HCT116 (cell line): ENCODE measurements at regions not wholly inside any gene's neighbourhood (a gene's known extent, or its start where the extent isn't known, plus 50 kb on each side); places are given as distances from the start of the nearest gene placed in this dataset.

Source experiments
- ATAC-seq: fragments of 200-7000 bp; cut with Tn5 transposase; 2 replicates; pipeline ENCODE4 v1.9.1; 2020; ENCODE audit warnings: mild to moderate bottlenecking, moderate library complexity
- BruUV-seq: library from RNA; stranded (reverse); fragments of 400-500 nt; replicated peaks from 2 replicates; lab custom pipeline; 2021; lab: Mats Ljungman, UMichigan
- CTCF ChIA-PET: fragments of 300-600 bp; sonication (Branson Sonifier 250); formaldehyde crosslinking; loops from one replicate; lab custom pipeline; 2021; ENCODE audit warnings: antibody characterized with exemption; lab: Charles Lee
- POLR2A ChIA-PET: fragments of 300-600, 350-600 bp; sonication (Branson Sonifier 250); formaldehyde crosslinking; loops from one replicate; lab custom pipeline; 2021; ENCODE audit warnings: antibody characterized with exemption; lab: Charles Lee
- RAD21 ChIA-PET, 2 experiments: fragments of 300-600 bp; sonication (Branson Sonifier 250); formaldehyde crosslinking; loops; one replicate each; lab custom pipeline; 2023; ENCODE audit warnings: low total read pairs in 2 of 2; ENCODE audit not compliant: uncharacterized antibody in 2 of 2, unreplicated experiment in 2 of 2, low non-redundant PET in 1 of 2; lab: Charles Lee
- DNase-seq: peaks from one replicate; pipeline ENCODE4 v3.0.0-alpha.2; 2010; ENCODE audit warnings: low read depth, low spot score
- H2AFZ ChIP-seq: fragments of 200-600 bp; shearing (Covaris generic), sonication (generic); 2 replicates; pipeline ENCODE4 v1.6.1; 2017; ENCODE audit warnings: low read depth, mixed run types, mixed read lengths, antibody characterized with exemption, low read length; ENCODE audit not compliant: poor library complexity, severe bottlenecking
- H3K27ac ChIP-seq: 2 replicates; pipeline ENCODE4 v1.5.1; 2012; ENCODE audit warnings: low read depth, low read length
- H3K27me3 ChIP-seq: fragments of 200-600 bp; sonication (generic); 2 replicates; pipeline ENCODE4 v1.6.1; 2016; ENCODE audit warnings: mixed run types, low read length, mixed read lengths; ENCODE audit not compliant: insufficient read depth
- H3K36me3 ChIP-seq, 2 experiments: fragments of 200-500 bp in 1 of 2; fragments of 200-600 bp in 1 of 2; sonication (Bioruptor generic) in 1 of 2; sonication (generic) in 1 of 2; 2 replicates each; pipeline versions ENCODE4 v1.5.1 to v1.6.1; 2014 to 2016; ENCODE audit warnings: low read length in 2 of 2, inconsistent platforms in 1 of 2, mixed read lengths in 1 of 2, mixed run types in 1 of 2; ENCODE audit not compliant: insufficient read depth in 2 of 2, control insufficient read depth in 1 of 2
- H3K4me1 ChIP-seq, 2 experiments: fragments of 200-600 bp in 1 of 2; sonication (generic) in 1 of 2; 2 replicates each; pipeline versions ENCODE4 v1.5.1 to v1.6.1; 2012 to 2017; ENCODE audit warnings: low read length in 2 of 2, inconsistent platforms in 1 of 2, mild to moderate bottlenecking in 1 of 2, mixed read lengths in 1 of 2, mixed run types in 1 of 2, moderate library complexity in 1 of 2; ENCODE audit not compliant: insufficient read depth in 2 of 2, control insufficient read depth in 1 of 2
- H3K4me2 ChIP-seq: fragments of 200-600 bp; sonication (generic); 2 replicates; pipeline ENCODE4 v1.6.1; 2017; ENCODE audit warnings: mixed run types, low read length, mixed read lengths
- H3K4me3 ChIP-seq, 2 experiments: fragments of 200-600 bp in 1 of 2; sonication (generic) in 1 of 2; replicated peaks in 1 of 2; 2 replicates each; pipeline ENCODE4 v1.5.1; 2011 to 2016; ENCODE audit warnings: low read length in 2 of 2, control low read depth in 1 of 2, low read depth in 1 of 2, mild to moderate bottlenecking in 1 of 2, mixed read lengths in 1 of 2, mixed run types in 1 of 2
- H3K79me2 ChIP-seq: fragments of 200-600 bp; sonication (generic); 2 replicates; pipeline ENCODE4 v1.6.1; 2017; ENCODE audit warnings: mild to moderate bottlenecking, mixed run types, low read length, moderate library complexity, mixed read lengths; ENCODE audit not compliant: insufficient read depth
- H3K9ac ChIP-seq: fragments of 200-600 bp; sonication (generic); 2 replicates; pipeline ENCODE4 v1.6.1; 2016; ENCODE audit warnings: low read length, mixed read lengths
- H3K9me2 ChIP-seq: fragments of 200-600 bp; sonication (generic), shearing (Covaris generic); 2 replicates; pipeline ENCODE4 v1.6.1; 2017; ENCODE audit warnings: mixed run types, mild to moderate bottlenecking, moderate library complexity; ENCODE audit not compliant: insufficient read depth
- H3K9me3 ChIP-seq, 2 experiments: fragments of 200-500 bp in 1 of 2; fragments of 200-600 bp in 1 of 2; sonication (Bioruptor generic) in 1 of 2; sonication (generic) in 1 of 2; 2 replicates each; pipeline ENCODE4 v1.6.1; 2014 to 2017; ENCODE audit warnings: low read length in 2 of 2, mixed read lengths in 2 of 2, inconsistent platforms in 1 of 2, low read depth in 1 of 2, mild to moderate bottlenecking in 1 of 2, mixed run types in 1 of 2, moderate library complexity in 1 of 2; ENCODE audit not compliant: control insufficient read depth in 1 of 2, insufficient read depth in 1 of 2
- H4K20me1 ChIP-seq: fragments of 200-600 bp; sonication (generic), shearing (Covaris generic); 2 replicates; pipeline ENCODE4 v1.6.1; 2017; ENCODE audit warnings: mixed run types, mild to moderate bottlenecking, moderate library complexity; ENCODE audit not compliant: insufficient read depth
- CEBPB ChIP-seq: IDR thresholded peaks from 2 replicates; pipeline ENCODE4 v1.6.1; 2012; ENCODE audit warnings: low read depth
- CTCF ChIP-seq, 3 experiments: fragments of 200-600 bp in 1 of 3; sonication (generic) in 1 of 3; IDR thresholded peaks in 2 of 3; conservative IDR thresholded peaks in 1 of 3; 2 replicates each; pipeline ENCODE4 v1.5.1; 2012 to 2017; ENCODE audit warnings: low read depth in 2 of 3, low read length in 2 of 3, antibody characterized with exemption in 1 of 3, borderline replicate concordance in 1 of 3, control low read depth in 1 of 3, mild to moderate bottlenecking in 1 of 3, mixed read lengths in 1 of 3, mixed run types in 1 of 3, moderate library complexity in 1 of 3; ENCODE audit not compliant: insufficient read depth in 1 of 3
- EZH2 ChIP-seq: fragments of 200-600 bp; sonication (generic); IDR thresholded peaks from 2 replicates; pipeline ENCODE4 v1.6.1; 2017; ENCODE audit warnings: antibody characterized with exemption, mixed run types
- EZH2phosphoT487 ChIP-seq: fragments of 200-600 bp; IDR thresholded peaks from 2 replicates; pipeline ENCODE4 v1.6.1; 2018; ENCODE audit warnings: antibody characterized with exemption, borderline replicate concordance
- FOSL1 ChIP-seq: IDR thresholded peaks from 2 replicates; pipeline ENCODE4 v1.6.1; 2012; ENCODE audit warnings: low read depth
- JUND ChIP-seq: IDR thresholded peaks from 2 replicates; pipeline ENCODE4 v1.6.1; 2012
- MAX ChIP-seq: IDR thresholded peaks from 2 replicates; pipeline ENCODE4 v1.6.1; 2012
- POLR2AphosphoS5 ChIP-seq: IDR thresholded peaks from 2 replicates; pipeline ENCODE4 v1.6.1; 2011; ENCODE audit warnings: mild to moderate bottlenecking, low read depth, low read length, moderate library complexity
- RAD21 ChIP-seq: IDR thresholded peaks from 2 replicates; pipeline ENCODE4 v1.6.1; 2012; ENCODE audit warnings: low read depth, mild to moderate bottlenecking
- REST ChIP-seq: IDR thresholded peaks from 2 replicates; pipeline ENCODE4 v1.6.1; 2012; ENCODE audit warnings: low read depth
- SIN3A ChIP-seq: IDR thresholded peaks from 2 replicates; pipeline ENCODE4 v1.6.1; 2012; ENCODE audit warnings: low read depth
- SP1 ChIP-seq: IDR thresholded peaks from 2 replicates; pipeline ENCODE4 v1.6.1; 2012; ENCODE audit warnings: low read depth
- SRF ChIP-seq: IDR thresholded peaks from 2 replicates; pipeline ENCODE4 v1.6.1; 2012; ENCODE audit warnings: low read depth
- TCF7L2 ChIP-seq: IDR thresholded peaks from 2 replicates; pipeline ENCODE4 v1.7.0; 2011; ENCODE audit warnings: borderline replicate concordance, inconsistent platforms; ENCODE audit not compliant: insufficient read depth, insufficient read length; ENCODE audit errors: extremely low read depth
- YY1 ChIP-seq: IDR thresholded peaks from 2 replicates; pipeline ENCODE4 v1.6.1; 2011; ENCODE audit warnings: low read length, low read depth, moderate library complexity, mild to moderate bottlenecking; ENCODE audit not compliant: insufficient replicate concordance; ENCODE audit errors: extremely low read depth
- ZBTB33 ChIP-seq: IDR thresholded peaks from 2 replicates; pipeline ENCODE4 v1.6.1; 2011; ENCODE audit warnings: mild to moderate bottlenecking, low read length, moderate library complexity; ENCODE audit not compliant: insufficient replicate concordance; ENCODE audit errors: extremely low read depth
- ZFX ChIP-seq: fragments of 450-650 bp; IDR thresholded peaks from 2 replicates; pipeline ENCODE4 v1.6.1; 2017
- ZNF274 ChIP-seq: fragments of 200-500 bp; sonication (Bioruptor generic); IDR thresholded peaks from 2 replicates; pipeline ENCODE4 v1.6.1; 2014; ENCODE audit warnings: mild to moderate bottlenecking, low read depth, low read length, inconsistent platforms
- intact Hi-C: fragments of 100-400 bp; cut with micrococcal nuclease; formaldehyde crosslinking; loops from 2 replicates; pipeline ENCODE4 v1.10.0; 2022

- no peaks in the 10 kb centered on the region for H3K79me2 ChIP-seq
- no peak for TF ChIP-seq REST
- no peak for TF ChIP-seq ZBTB33
- TF ChIP-seq JUND = no peak
- no peak for TF ChIP-seq SP1
- no peak for TF ChIP-seq EZH2phosphoT487
- TF ChIP-seq EZH2 = no peak
- no peak for TF ChIP-seq CEBPB
- TF ChIP-seq CTCF (IDR thresholded peaks at IDR 0.05 in 2 of 3, conservative IDR thresholded peaks at IDR 0.05 in 1 of 3; ENCODE audit: borderline replicate concordance in 1 of 3, insufficient read depth in 1 of 3, low read depth in 2 of 3, low read length in 2 of 3) = no peak
- TF ChIP-seq ZNF274 = no peak
- no peak for TF ChIP-seq TCF7L2
- TF ChIP-seq SRF = no peak
- TF ChIP-seq YY1 = no peak
- TF ChIP-seq SIN3A = no peak
- TF ChIP-seq RAD21 = no peak
- TF ChIP-seq POLR2AphosphoS5 = no peak
- no peak for TF ChIP-seq MAX
- TF ChIP-seq FOSL1 = no peak
- TF ChIP-seq ZFX = no peak
- H3K9me3 ChIP-seq = peaks cover 0 to 8% of the 10 kb centered on the region in 2 experiments; a peak in 1 of 4 replicates
- no peak overlapping the region for H3K27ac ChIP-seq
- ChIA-PET POLR2A (no interaction called here), RAD21 (no interaction called here), CTCF (no interaction called here)
- no peaks in the 10 kb centered on the region for H3K36me3 ChIP-seq
- intact Hi-C loops = no loop called here
- no peaks in the 10 kb centered on the region for H3K27me3 ChIP-seq
- ATAC-seq (no peak), DNase-seq (no peak)
- no peak overlapping the region for H3K9ac ChIP-seq
- H3K4me3 ChIP-seq = no peak overlapping the region
- H3K4me1 ChIP-seq = no peaks in the 10 kb centered on the region
- no peak overlapping the region for H2AFZ ChIP-seq
- H3K9me2 ChIP-seq = no peaks in the 10 kb centered on the region
- BruUV-seq = no TSS peak
- no peaks in the 10 kb centered on the region for H4K20me1 ChIP-seq
- no peak overlapping the region for H3K4me2 ChIP-seq
Observed at GRCh38 chr9:113708821-113709713, 167.0 kb upstream of the ZNF618 start.
